GM12801 (cell line): ENCODE measurements at regions not wholly inside any gene's neighbourhood (a gene's known extent, or its start where the extent isn't known, plus 50 kb on each side); places are given as distances from the start of the nearest gene placed in this dataset.

ENCODE experiments used
- TF ChIP-seq, protein P1 (sequence below): IDR thresholded peaks from one replicate; pipeline ENCODE4 v1.5.1; 2011; ENCODE audit warnings: control low read depth; ENCODE audit not compliant: insufficient read length; ENCODE audit errors: extremely low read depth

DNA sequence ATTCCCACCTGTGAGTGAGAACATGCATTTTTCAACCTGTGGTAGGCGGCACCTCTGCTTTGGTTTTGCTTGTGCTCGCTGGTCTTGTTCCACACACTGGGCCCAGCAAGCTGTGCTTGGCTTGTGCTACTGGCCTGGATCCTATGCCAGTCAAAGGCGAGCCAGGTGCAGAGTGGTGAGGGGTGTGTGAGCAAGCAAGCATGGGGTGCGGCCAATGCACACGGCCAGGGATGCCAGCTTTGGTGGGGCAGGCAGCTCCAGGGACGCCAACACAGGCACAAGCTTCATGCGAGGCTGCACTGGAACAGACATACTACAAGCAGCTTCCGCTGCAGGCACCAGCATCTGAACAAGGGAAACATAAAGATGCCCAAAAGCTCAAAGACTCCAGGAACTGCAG lies 654.9 kb upstream of the EYS start:
- TF ChIP-seq, protein P1, sequence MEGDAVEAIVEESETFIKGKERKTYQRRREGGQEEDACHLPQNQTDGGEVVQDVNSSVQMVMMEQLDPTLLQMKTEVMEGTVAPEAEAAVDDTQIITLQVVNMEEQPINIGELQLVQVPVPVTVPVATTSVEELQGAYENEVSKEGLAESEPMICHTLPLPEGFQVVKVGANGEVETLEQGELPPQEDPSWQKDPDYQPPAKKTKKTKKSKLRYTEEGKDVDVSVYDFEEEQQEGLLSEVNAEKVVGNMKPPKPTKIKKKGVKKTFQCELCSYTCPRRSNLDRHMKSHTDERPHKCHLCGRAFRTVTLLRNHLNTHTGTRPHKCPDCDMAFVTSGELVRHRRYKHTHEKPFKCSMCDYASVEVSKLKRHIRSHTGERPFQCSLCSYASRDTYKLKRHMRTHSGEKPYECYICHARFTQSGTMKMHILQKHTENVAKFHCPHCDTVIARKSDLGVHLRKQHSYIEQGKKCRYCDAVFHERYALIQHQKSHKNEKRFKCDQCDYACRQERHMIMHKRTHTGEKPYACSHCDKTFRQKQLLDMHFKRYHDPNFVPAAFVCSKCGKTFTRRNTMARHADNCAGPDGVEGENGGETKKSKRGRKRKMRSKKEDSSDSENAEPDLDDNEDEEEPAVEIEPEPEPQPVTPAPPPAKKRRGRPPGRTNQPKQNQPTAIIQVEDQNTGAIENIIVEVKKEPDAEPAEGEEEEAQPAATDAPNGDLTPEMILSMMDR: no peak

DNA sequence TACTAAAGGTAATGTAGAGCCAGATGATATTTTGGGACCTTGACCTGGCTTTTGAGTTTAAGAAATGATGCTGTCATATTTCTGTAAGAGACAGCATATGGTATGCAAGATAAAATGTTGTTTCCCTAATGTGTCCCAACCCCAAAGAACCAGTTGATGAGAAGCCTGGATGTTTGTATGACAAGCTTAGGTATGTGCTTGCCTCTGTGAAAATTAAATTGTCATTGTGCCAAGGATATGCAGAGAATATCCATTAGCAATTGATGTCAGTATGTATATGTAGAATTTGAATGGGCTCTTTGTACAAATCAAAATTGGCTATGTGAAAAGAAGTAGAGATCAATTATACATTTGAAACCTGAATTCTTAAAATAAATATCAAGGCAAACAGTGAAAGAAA lies 650.8 kb upstream of the EYS start:
- TF ChIP-seq, protein P1: no peak

DNA sequence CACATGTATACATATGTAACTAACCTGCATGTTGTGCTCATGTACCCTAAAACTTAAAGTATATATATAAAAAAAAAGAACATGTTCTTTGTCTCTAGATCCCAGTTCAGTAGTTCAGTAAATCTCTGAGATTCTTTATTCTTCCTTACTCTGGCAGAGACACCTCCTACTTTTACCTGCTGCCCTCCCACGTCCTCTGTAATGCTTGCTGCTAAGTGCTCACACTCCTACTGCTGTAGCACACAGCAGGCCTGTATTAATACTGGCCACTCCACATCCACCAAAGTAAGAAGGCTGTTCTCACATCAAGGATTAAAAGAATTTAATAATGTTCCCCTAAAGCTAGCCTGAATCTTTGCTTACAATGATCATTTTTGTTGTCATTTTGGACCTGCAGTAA lies 648.4 kb upstream of the EYS start:
- TF ChIP-seq, protein P1: no peak

DNA sequence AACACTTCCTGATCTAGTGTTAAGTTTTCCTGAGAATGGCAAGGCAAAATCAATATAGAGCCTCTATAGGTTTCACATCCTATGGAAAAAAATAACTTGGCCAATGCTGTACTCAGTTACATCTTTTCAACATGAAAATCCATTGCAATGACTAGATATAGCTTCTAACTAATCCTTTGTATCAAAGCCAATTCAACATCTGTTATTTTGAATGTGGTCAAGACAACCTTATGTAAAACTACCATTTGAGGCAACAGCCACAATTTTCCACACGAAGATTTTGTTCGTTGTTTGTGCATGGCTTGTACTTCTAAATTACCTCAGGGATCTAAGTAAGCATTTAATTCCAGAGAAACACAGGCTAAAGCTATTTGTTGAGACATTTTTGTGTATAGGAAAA lies 637.8 kb upstream of the EYS start:
- TF ChIP-seq, protein P1: no peak

DNA sequence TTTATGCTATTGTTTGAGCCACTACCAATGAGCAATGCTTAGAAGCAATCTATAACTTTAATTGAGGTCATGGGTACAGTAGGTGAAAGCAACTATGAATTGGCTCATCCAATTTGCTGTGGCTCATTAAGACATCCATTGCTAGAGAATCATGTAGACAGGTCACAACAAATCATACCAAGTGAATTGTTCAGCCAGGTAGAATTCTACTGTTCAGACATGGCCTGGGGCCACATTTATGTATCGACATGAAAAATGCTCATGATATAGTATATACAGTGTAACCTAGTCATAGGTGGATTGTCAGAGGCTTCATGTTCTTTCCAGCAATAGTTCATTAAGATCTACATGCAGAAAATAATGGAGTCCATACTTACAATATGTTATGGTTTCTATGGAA lies 633.7 kb upstream of the EYS start:
- TF ChIP-seq, protein P1: no peak

DNA sequence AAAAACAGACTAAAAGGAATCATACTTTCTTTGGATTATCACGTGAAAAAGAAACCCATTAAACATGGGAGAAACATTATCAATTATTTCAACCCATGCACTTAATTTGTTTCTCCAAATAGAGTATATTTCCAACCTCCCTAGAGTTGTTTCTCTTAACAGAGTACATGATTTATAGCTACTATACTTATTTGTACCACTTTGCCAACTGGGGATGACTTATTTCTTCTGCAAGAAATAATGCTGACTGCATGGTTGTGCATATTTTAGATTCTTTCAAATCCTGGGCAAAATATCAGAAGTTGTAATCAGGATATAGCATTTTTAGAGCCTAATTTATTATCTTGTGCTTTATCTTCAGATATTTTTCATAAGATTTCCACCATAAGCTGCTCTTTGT lies 629.1 kb upstream of the EYS start:
- TF ChIP-seq, protein P1: no peak

DNA sequence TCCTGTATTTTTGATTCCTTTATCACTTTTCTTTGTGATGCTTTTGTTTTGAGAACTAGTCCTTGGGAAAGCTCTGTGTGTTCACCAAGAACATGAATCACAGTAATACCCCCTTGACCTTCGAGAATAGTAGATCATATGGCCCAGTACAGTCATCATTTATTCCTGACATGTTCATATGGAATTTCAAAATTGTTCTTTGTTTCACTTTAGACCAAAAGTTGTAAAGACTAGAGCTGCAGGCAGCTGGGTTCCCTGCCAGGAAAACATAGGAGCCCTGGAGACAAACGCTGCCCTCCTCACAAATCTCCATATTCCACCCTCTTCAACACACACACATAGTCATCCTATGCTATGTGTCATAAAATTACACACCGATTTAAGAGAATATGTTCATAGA lies 621.2 kb upstream of the EYS start:
- TF ChIP-seq, protein P1: no peak

DNA sequence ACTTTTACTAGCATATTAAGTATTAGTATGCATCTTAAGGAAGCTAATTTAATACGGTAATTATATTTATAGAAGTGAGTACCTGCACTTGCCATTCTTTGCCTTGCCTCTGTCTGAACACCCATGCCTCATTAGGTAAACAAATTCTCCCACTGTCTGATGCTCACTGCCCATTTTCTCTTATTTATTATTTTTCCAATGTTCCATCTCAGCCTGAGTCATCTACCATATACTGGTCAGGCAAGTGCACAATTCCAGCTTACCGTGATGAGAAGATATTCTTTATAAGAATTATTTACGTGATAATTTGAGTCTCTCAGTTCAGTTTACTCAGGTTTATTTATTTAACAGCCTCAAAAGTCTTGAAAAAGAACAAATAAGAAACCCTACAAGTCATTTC lies 619.2 kb upstream of the EYS start:
- TF ChIP-seq, protein P1: no peak
